ENCODE measurements at regions not wholly inside any gene's neighbourhood (a gene's known extent, or its start where the extent isn't known, plus 50 kb on each side); places are given as distances from the start of the nearest gene placed in this dataset.
"Not testable (repeated sequence)": the region's sequence is repeated elsewhere in the genome, so short reads cannot be mapped to it uniquely, and the experiment has no call there.

DNA sequence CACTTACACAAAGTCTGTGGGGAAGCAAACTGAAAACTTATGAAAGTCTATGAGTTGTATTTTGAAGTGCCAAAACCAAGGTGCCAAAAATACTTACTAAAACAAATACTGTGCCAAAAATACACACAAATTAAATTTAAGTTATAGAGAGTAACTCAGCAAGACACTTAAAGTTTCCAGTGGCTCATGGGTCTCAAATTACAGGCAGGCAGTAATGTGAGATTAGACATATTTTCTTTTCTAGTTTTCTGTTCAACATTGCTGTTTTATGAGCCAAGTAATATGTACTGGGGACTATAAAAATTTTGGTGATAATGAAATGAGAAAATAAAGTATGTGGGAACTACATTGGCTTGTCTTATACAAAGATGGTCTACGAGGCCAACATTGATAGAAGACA lies 172.2 kb upstream of the SNX2 start:
- DNase-seq = no peak

DNA sequence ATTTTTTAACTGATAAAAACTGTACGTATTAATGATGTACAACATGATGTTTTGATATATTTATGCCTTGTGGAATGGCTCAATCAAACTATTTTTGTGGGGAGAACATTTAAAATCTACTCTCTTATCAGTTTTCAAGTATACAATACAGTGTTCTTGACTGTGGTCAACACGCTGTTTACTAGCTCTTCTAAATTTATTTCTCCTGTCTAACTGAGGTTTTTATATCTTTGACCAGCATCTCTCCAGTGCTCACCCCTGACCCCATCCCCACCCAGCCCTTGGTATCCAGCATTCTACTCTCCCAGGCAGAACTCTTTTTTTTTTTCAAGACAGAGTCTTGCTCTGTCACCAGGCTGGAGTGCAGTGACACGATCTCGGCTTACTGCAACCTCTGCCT lies 169.6 kb upstream of the SNX2 start:
- DNase-seq = no peak

DNA sequence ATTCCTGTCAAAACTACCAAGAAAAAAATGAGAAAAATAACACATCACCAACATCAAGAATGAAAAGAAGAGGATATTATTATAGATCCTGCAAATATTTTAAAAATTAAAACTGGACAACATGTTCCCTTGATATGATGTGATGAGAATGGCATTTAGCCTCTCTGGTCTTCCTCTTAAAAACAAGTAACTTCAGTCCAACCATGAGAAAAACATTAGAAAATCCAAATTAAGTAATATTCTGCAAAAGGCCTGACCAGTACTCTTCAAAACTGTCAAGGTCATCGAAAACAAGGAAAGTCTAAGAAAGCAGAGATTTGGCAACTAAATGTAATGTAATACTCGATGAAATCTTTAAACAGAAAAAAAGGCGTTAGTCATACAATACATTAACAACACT lies 167.1 kb upstream of the SNX2 start:
- DNase-seq = no peak

- DNase-seq = no peak
Observed at GRCh38 chr5:122608222-122608621, 166.7 kb upstream of the SNX2 start.

DNA sequence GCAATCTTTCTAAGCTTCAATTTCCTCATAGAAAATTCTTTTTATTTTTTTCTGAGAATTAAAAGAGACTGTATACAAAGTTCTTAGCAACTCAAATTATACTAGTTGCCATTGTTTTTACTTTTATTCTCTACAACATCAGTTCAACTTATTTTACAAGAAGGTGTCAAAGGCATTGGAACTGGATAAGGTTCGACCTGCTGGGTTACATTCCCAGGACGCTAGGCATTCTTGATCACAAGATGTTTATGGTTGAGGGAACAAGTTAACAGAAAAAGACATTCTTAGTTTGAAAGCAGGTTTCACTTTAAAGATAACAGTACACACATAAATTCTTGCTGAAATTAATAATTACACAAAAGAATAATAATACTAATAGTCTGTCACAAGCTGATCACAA lies 163.5 kb upstream of the SNX2 start:
- DNase-seq = no peak

DNA sequence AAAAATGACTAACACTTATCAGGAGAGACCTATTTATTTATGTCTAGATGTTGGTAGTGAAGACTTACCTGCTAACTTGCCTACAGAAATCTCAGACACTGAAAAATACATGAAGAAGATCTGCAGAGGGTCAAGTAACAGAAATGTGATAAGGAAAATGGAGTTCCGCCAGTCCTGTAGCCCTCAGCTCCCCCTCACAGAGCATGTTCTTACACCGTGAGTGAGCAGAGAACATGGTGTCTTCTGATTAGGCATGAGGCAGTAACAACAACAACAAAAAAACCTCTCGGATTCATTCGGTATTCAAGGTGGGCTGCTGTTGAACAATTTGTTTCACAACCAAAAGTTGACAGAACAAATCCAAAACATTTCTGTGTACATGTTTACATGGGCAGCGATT lies 162.0 kb upstream of the SNX2 start:
- no peak for DNase-seq

DNA sequence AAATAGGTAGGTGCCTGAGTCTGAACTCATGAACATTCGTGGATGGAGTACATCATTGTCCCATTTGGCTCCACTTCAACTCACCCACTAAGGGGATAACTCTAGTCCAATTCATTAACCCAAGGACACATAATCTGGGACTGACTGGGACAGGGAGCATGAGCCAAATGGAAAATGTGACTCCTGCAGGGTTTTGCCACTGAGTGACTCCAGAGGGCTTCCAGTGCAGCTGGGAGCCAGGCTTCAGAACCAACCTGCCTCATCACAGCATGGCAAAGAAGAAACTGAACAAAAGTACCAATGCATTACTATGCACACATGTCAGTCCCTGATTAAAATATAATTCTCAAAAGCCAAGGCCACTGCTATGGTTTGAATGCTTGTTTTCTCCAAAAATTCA lies 159.7 kb upstream of the SNX2 start:
- no peak for DNase-seq

- DNase-seq = no peak
Observed at GRCh38 chr5:122615832-122616231, 159.0 kb upstream of the SNX2 start.

- DNase-seq = not testable (repeated sequence)
Observed at GRCh38 chr5:122618046-122618445, 156.8 kb upstream of the SNX2 start.

GRCh38 chr5:122620768-122621167 lies 154.1 kb upstream of the SNX2 start:
- not testable (repeated sequence) for DNase-seq

- DNase-seq = not testable (repeated sequence)
Observed at GRCh38 chr5:122628714-122629113, 146.2 kb upstream of the SNX2 start.

- DNase-seq = no peak
Observed at GRCh38 chr5:122629121-122629677, 145.7 kb upstream of the SNX2 start.

DNA sequence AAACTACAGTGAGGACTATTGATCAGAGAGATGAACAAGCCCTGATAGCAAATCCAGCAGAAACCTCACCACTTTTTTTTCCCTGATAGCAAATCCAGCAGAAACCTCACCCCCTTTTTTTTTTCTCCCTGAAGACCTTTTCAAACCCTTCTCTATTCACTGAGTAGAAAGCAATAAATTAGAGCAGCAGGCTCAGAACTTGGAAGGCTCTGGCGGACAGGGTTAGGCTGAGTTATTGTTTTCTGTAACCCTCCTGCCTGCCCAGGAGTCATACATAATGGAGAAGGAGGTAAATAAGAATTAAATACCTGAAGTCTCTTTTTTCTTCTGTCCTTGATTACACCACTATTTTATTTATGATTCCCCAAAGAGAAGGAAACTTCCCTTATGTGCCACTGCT lies 136.3 kb upstream of the SNX2 start:
- DNase-seq = no peak

DNA sequence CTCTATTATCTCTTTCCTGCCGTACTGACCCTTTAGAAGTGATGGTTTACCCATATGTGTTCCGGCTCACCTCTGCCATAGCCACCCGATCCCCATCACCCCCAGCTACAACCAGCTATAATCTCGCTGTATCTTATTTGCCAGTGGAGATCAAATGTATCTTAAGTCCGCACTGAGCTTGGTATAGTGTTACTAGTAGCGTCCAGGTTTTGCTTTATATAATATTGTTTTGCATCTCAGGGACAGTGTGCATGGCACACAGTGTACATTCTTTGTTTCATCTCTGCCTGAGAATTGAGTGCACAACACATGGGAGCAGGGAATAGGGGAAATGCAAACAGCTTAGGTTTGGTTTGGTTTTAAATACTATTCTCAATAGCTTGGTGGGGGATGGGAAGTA lies 135.8 kb upstream of the SNX2 start:
- no peak for DNase-seq

GRCh38 chr5:122639864-122640263 lies 135.0 kb upstream of the SNX2 start:
- no peak for DNase-seq

DNA sequence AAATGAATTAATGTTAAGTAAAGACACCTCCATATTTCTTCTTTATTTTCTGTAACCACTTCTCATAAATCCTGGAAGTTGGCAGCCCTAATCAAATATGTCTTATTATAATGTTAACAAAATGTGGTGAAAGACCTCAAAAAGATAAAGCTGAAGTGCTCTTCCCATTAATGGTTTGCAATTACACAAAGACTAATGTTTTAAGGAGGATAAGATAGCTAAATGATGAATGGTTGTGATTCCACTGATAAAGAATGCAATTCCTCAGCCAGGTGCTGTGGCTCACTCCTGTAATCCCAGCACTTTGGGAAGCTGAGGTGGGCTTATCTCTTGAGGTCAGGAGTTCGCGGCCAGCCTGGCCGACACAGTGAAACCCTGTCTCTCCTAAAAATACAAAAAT lies 125.8 kb upstream of the SNX2 start:
- no peak for DNase-seq

- DNase-seq = no peak
Observed at GRCh38 chr5:122653087-122654017, 121.5 kb upstream of the SNX2 start.

GRCh38 chr5:122656160-122656559 lies 118.7 kb upstream of the SNX2 start:
- no peak for DNase-seq

- no peak for DNase-seq
Observed at GRCh38 chr5:122656577-122656976, 118.3 kb upstream of the SNX2 start.

DNA sequence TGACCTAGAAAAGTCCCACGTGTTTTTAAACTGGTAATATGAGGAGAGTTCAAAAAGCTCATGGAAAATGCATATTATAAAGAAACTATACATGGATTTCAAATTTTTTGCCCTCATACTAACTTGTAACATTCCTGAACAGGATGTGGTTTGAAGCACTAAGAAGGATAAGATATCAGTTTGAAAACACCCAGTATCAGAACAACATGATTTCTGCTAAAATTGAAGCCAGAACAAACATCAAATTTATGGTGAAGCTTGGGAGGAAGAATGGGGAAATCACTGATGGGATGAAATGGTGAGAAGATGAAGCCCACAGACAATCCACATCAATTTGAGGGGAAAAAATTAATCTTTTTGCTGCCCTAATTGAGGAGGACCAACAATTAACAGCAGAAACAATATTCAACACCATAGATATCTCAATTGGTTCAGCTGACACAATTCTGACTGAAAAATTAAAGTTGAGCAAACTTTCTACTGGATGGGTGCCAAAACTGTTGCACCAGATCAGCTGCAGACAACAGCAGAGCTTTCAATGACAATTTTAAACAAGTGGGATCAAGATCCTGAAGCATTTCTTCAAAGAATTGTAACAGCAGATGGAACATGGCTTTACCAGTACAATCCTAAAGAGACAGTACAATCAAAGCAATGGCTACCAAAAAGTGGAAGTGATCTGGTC lies 113.2 kb upstream of the SNX2 start:
- DNase-seq = no peak

DNA sequence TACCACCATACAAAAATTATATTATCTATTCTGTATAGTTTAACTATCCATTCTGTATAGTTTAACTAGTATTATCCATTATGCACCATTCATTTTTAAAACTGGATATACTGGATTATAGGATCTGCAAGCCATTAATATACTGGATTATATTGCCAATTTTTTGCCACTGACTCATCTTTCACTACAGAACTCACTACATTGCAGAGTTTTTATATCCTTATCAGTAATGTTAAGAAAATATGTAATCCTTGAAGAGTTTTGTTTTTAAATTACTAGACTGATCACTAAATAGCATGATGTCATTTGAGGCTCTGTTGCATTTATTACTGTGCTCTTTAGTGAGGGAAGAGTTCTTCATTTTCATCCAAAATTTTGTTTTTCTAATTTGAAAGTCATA lies 109.8 kb upstream of the SNX2 start:
- DNase-seq = no peak

DNA sequence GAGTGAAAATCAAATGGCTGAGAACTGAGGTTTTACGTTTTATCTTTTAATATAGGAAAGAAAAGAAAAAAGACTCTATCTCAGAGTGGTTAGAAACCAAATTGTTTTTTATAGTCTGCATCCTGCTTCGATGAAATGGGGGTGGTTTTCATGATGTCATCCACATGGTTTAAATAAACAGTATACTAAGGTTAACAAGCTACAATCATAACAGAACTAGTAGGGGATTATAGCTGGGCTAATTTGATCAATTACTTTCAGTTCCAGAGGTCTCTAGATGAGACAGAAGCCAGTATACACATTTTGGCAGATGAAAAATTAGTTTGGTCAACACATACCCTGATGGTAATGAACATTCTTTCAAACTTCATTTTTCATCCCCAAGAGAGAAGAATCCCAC lies 106.3 kb upstream of the SNX2 start:
- no peak for DNase-seq

DNA sequence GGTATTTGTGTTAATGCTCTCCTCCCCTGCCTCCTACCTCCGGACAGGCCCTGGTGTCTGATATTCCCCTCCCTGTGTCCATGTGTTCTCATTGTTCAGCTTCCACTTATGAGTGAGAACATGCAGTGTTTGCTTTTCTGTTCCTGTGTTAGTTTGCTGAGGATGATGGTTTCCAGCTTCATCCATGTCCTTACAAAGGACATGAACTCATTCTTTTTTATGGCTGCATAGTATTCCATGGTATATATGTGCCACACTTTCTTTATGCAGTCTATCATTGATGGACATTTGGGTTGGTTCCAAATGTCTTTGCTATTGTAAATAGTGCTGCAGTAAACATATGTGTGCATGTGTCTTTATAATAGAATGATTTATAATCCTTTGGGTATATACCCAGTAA lies 105.2 kb upstream of the SNX2 start:
- DNase-seq = not testable (repeated sequence)

DNA sequence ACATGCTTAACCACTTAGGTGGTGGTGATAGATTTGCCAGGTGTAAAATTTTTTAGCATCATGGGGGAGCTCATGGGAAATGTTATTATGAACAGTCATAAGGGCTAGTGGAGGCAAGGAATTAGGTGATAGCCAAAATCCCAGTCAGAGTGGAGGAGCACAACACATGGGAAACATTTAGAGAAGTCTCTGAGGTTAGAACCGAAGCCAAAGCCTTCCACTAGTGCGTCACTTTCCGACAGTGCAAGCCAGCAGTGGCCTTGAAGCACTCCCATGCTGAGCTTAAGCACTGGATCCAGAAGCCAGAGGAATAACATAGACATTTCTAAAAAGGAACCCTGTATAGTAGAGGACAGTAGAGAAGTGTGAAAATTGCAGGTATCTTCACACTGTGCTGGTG lies 101.5 kb upstream of the SNX2 start:
- DNase-seq = no peak

Data from CD4-positive, alpha-beta T cell treated with Interleukin-10 for 1 hour (primary cell).